ENCODE measurements at regions not wholly inside any gene's neighbourhood (a gene's known extent, or its start where the extent isn't known, plus 50 kb on each side); places are given as distances from the start of the nearest gene placed in this dataset.

DNA sequence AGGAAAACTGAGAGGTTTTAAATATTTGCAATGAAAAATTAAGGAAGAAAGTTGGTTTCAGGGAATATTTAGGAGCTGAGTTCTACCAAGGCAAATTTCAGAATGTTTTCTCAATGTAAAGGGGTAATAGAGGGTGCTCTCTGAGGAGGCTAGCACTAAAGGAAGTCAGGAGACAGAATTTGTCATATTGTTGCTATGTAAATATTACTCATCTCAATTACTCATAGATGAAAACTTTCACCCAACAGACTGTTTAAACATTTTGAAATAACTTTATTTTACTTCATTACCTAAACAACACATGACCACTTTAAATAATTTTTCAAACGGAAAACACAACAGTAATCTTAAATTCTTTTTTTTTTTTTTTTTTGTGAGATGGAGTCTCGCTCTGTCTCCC lies 274.8 kb upstream of the NRG3 start:
- no peak for TF ChIP-seq IRF1 (CRISPR knock-in tag; IDR thresholded peaks at IDR 0.05; ENCODE audit: low read depth)
- no peak for TF ChIP-seq TP53 (CRISPR knock-in tag; conservative IDR thresholded peaks at IDR 0.05)
- no peak for TF ChIP-seq PITX1 (CRISPR knock-in tag; IDR thresholded peaks at IDR 0.05)
- TF ChIP-seq GTF3A (CRISPR knock-in tag; conservative IDR thresholded peaks at IDR 0.05): no peak
- TF ChIP-seq NFKBIZ (CRISPR knock-in tag; IDR thresholded peaks at IDR 0.05): no peak
- TF ChIP-seq POLR2AphosphoS5 (IDR thresholded peaks at IDR 0.05; ENCODE audit: low read depth, low read length): no peak
- no peak for TF ChIP-seq TCF12 (IDR thresholded peaks at IDR 0.05)
- TF ChIP-seq TCF12 (CRISPR knock-in tag; IDR thresholded peaks at IDR 0.05): no peak
- no peak for TF ChIP-seq TCF7 (IDR thresholded peaks at IDR 0.05; ENCODE audit: low read depth)
- no peak for TF ChIP-seq MAX (IDR thresholded peaks at IDR 0.05)
- TF ChIP-seq CEBPB (IDR thresholded peaks at IDR 0.05; ENCODE audit: borderline replicate concordance, low read depth, low read length): no peak
- TF ChIP-seq PRDM15 (CRISPR knock-in tag; IDR thresholded peaks at IDR 0.05): no peak
- TF ChIP-seq ZNF281 (CRISPR knock-in tag; IDR thresholded peaks at IDR 0.05; ENCODE audit: borderline replicate concordance): no peak
- TF ChIP-seq ZSCAN20 (CRISPR knock-in tag; IDR thresholded peaks at IDR 0.05; ENCODE audit: borderline replicate concordance): no peak
- TF ChIP-seq POLR2A (IDR thresholded peaks at IDR 0.05; ENCODE audit: insufficient read depth in 1 of 2, low read depth in 2 of 2, low read length in 2 of 2): no peak

All from HepG2 (cell line).